ENCODE measurements at regions not wholly inside any gene's neighbourhood (a gene's known extent, or its start where the extent isn't known, plus 50 kb on each side); places are given as distances from the start of the nearest gene placed in this dataset.
"Not testable (repeated sequence)": the region's sequence is repeated elsewhere in the genome, so short reads cannot be mapped to it uniquely, and the experiment has no call there.

DNA sequence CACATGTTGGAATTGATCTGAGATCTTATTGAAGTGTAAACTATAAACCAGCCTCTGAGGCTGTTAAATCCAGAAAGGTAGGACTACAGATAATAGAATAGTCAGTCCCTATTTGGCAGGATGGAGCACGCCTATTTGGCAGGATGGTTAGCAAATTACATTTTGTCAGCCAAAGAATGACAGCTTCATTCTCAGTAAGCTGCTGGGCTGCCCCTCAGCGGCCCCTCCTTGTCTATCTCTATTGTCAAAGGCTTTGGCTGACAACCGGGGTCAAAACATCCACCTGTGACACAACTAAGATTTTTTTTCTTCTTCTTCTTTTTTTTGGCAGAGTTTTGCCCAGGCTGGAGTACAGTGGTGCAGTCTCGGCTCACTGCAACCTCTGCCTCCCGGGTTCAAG lies 123.4 kb upstream of the ECI2 start:
- Mint-ChIP-seq H3K27ac (no peak overlapping the region), H3K4me3 (no peak overlapping the region), H3K36me3 (ENCODE audit: low read depth) (no peaks in the 10 kb centered on the region), H3K4me1 (ENCODE audit: low read depth) (no peaks in the 10 kb centered on the region), H3K9me3 (no peaks in the 10 kb centered on the region), H3K27me3 (ENCODE audit: low read depth) (no peaks in the 10 kb centered on the region)
- no peak for DNase-seq (ENCODE audit: low spot score)

DNA sequence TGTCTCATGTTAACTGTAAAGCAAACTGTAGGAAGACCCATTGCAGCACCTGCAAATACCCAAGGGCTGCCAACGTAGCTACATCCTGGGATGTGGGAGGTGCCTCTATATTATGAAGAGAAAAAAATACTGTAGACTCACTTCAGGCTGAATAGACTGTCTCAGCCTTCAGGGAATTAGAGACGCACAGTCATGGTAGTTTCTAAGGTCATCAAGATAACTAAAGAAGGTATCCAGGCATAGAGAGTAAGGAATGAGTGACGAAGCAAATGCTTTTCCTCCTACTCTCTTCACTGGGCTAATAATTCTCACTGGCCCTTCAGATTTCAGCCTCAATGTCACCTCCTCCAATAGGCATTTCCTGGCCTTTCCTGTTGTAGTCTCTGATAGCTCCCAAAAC lies 121.6 kb upstream of the ECI2 start:
- no peak for DNase-seq (ENCODE audit: low spot score)
- H3K4me3 Mint-ChIP-seq: no peak overlapping the region
- H3K36me3 Mint-ChIP-seq (ENCODE audit: low read depth): no peaks in the 10 kb centered on the region
- H3K27me3 Mint-ChIP-seq (ENCODE audit: low read depth): no peaks in the 10 kb centered on the region
- no peaks in the 10 kb centered on the region for H3K4me1 Mint-ChIP-seq (ENCODE audit: low read depth)
- H3K9me3 Mint-ChIP-seq: no peaks in the 10 kb centered on the region
- H3K27ac Mint-ChIP-seq: no peak overlapping the region

DNA sequence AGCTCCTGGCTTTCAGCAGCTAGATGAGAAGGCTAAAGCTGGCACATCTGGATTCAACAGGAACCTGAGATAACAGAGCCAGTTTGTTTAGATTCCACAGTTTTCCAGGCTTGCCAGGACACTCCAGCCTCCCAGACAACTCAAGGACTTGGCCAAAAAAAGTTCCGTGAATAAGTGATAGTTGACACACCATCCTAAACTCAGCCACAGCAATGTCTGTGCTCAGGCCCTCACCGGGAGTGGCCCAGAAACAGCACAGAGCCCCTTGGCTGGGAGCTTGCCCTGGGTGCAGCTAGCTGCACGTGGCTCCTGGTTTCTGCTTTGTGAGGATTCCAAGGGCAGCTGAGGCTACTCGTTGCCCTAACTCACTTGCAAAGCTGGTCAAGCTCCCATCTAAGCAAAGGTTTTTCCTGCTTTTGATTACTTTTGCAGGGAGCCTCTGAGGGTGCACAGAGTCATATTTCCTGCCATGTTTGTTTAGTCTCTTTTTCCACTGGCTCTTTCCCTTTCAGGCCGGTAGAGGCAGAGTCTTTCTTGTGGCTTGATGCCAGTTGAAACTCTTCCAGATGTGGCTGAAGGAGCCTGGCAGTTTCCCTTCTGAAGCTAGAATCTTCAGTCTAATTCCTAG lies 118.3 kb upstream of the ECI2 start:
- no peak overlapping the region for H3K4me3 Mint-ChIP-seq
- H3K4me1 Mint-ChIP-seq (ENCODE audit: low read depth): no peaks in the 10 kb centered on the region
- no peaks in the 10 kb centered on the region for H3K36me3 Mint-ChIP-seq (ENCODE audit: low read depth)
- no peaks in the 10 kb centered on the region for H3K9me3 Mint-ChIP-seq
- DNase-seq (ENCODE audit: low spot score): no peak
- H3K27me3 Mint-ChIP-seq (ENCODE audit: low read depth): peaks cover 2% of the 10 kb centered on the region
- H3K27ac Mint-ChIP-seq: no peak overlapping the region

DNA sequence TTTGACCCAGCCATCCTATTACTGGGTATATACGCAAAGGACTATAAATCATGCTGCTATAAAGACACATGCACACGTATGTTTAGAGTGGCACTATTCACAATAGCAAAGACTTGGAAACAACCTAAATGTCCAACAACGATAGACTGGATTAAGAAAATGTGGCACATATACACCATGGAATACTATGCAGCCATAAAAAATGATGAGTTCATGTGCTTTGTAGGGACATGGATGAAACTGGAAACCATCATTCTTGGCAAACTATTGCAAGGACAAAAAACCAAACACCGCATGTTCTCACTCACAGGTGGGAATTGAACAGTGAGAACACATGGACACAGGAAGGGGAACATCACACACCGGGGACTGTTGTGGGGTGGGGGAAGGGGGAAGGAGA lies 117.1 kb upstream of the ECI2 start:
- not testable (repeated sequence) for H3K36me3 Mint-ChIP-seq (ENCODE audit: low read depth); H3K4me1 Mint-ChIP-seq (ENCODE audit: low read depth); H3K4me3 Mint-ChIP-seq; DNase-seq (ENCODE audit: low spot score); H3K27ac Mint-ChIP-seq; H3K9me3 Mint-ChIP-seq; H3K27me3 Mint-ChIP-seq (ENCODE audit: low read depth)

DNA sequence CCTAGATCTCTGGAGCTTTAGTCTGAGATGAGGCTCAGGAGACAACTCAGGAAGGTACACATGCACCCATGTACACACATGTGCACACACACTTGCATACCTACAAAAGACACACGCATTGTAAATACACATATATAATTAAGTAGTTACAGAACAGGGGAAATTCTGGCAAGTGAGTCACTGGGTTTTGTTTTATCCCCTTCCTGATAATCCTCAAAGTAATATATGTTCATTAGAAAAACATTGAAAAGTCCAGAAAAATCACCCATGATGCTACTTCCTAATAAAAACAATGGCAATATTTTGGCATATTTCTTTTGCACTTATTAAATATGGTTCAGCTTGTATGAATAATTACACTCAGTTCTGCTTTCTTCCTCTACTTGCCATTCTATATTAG lies 115.3 kb upstream of the ECI2 start:
- no peak overlapping the region for H3K27ac Mint-ChIP-seq
- no peaks in the 10 kb centered on the region for H3K36me3 Mint-ChIP-seq (ENCODE audit: low read depth)
- H3K4me1 Mint-ChIP-seq (ENCODE audit: low read depth): no peaks in the 10 kb centered on the region
- H3K9me3 Mint-ChIP-seq: peaks cover 8% of the 10 kb centered on the region
- no peak for DNase-seq (ENCODE audit: low spot score)
- H3K27me3 Mint-ChIP-seq (ENCODE audit: low read depth): peaks cover 2% of the 10 kb centered on the region
- H3K4me3 Mint-ChIP-seq: no peak overlapping the region

DNA sequence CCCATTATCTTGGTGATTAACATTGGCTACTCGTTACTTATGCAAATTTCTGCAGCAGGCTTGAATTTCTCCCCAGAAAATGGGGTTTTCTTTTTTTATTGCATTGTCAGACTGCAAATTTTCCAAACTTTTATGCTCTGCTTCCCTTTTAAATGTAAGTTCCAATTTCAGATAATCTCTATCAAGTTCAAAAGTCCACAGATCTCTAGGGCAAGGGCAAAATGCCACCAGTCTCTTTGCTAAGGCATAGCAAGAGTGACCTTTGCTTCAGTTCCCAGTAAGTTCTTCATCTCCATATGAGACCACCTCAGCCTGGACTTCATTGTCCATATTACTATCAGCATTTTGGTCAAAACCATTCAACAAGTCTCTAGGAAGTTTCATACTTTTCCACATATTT lies 108.5 kb upstream of the ECI2 start:
- H3K9me3 Mint-ChIP-seq: peaks cover 18% of the 10 kb centered on the region
- H3K4me1 Mint-ChIP-seq (ENCODE audit: low read depth); H3K36me3 Mint-ChIP-seq (ENCODE audit: low read depth); H3K27ac Mint-ChIP-seq; H3K4me3 Mint-ChIP-seq; DNase-seq (ENCODE audit: low spot score); H3K27me3 Mint-ChIP-seq (ENCODE audit: low read depth): not testable (repeated sequence)

DNA sequence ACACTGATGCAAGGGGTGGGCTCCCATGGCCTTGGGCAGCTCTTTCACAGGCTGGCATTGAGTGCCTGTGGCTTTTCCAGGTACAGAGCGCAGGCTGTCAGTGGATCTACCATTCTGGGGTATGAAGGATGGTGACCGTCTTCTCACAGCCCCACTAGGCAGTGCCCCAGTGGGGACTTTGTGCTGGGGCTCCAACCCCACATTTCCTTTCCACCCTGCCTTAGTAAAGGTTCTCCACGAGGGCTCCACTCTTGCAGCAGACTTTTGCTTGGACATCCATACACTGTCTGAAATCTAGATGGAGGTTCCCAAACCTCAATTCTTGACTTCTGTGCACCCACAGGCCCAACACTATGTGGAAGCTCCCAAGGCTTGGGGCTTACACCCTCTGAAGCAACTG lies 107.9 kb upstream of the ECI2 start:
- Mint-ChIP-seq H3K27ac (no peak overlapping the region), H3K27me3 (ENCODE audit: low read depth) (peaks cover 3% of the 10 kb centered on the region), H3K36me3 (ENCODE audit: low read depth) (no peaks in the 10 kb centered on the region), H3K4me3 (no peak overlapping the region), H3K4me1 (ENCODE audit: low read depth) (no peaks in the 10 kb centered on the region), H3K9me3 (peaks cover 18% of the 10 kb centered on the region)
- DNase-seq (ENCODE audit: low spot score): no peak

DNA sequence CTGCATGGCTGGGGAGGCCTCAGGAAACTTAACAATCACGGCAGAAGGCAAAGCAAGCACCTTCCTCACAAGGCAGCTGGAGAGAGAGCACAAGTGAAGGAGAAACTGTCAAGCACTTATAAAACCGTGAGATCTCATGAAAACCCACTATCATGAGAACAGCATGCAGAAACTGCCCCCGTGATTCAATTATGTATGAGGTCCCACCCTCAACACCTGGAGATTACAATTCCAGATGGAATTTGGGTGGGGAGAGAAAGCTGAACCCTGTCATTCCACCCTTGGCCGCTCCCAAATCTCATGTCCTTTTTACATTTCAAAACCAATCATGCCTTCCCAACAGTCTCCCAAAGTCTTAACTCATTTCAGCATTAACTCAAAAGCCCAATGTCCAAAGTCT lies 107.2 kb upstream of the ECI2 start:
- Mint-ChIP-seq H3K27me3 (ENCODE audit: low read depth) (peaks cover 4% of the 10 kb centered on the region), H3K27ac (no peak overlapping the region), H3K4me1 (ENCODE audit: low read depth) (no peaks in the 10 kb centered on the region), H3K9me3 (peaks cover 17% of the 10 kb centered on the region), H3K36me3 (ENCODE audit: low read depth) (no peaks in the 10 kb centered on the region), H3K4me3 (no peak overlapping the region)
- DNase-seq (ENCODE audit: low spot score): no peak

DNA sequence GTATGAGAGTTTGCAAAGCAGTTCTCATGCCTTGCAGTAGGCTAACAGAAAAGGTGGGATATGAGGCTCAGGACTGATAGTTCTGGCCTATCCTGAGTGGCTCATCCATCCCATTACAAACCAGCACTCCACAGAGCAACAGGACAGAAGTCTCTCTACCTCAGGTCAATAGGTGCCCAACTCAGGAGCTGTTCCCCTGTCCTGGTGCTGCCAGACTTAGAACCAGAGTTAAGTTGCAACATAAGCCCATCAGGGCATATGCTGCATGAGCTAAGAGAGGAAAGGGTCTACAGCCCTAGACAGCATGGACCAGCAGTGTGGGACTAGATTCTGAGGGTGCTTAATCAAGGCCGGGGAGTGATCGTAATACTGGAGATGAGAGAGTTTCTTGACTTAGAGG lies 104.8 kb upstream of the ECI2 start:
- H3K9me3 Mint-ChIP-seq: peaks cover 10% of the 10 kb centered on the region
- H3K27me3 Mint-ChIP-seq (ENCODE audit: low read depth): peaks cover 6% of the 10 kb centered on the region
- no peak overlapping the region for H3K27ac Mint-ChIP-seq
- H3K4me3 Mint-ChIP-seq: no peak overlapping the region
- DNase-seq (ENCODE audit: low spot score): no peak
- no peaks in the 10 kb centered on the region for H3K36me3 Mint-ChIP-seq (ENCODE audit: low read depth)
- H3K4me1 Mint-ChIP-seq (ENCODE audit: low read depth): no peaks in the 10 kb centered on the region

DNA sequence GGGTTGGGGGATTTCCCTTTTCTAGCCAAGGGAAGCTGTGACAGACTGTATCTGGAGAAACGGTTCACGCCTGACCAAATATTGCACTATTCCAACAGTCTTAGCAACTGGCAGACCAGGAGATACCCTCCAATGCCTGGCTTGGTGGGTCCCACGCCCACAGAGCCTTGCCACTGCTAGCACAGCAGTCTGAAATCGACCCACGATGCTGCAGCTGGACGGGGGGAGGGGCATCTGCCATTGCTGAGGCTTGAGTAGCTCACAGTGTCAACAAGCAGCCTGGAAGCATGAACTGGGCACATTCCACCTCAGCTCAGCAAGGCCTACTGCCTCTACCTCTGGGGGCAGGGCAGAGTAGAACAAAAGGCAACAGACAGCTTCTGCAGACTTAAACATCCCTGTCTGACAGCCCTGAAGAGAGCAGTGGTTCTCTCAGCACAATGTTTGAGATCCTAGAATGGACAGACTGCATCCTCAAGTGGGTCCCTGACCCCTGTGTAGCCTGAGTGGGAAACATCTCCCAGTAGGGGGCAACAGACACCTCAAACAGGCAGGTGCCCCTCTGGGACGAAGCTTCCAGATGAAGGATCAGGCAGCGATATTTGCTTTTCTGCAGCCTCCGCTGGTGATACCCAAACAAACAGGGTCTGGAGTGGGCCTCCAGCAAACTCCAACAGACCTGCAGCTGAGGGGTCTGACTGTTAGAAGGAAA lies 89.9 kb upstream of the ECI2 start:
- DNase-seq (ENCODE audit: low spot score): no peak
- no peaks in the 10 kb centered on the region for H3K4me1 Mint-ChIP-seq (ENCODE audit: low read depth)
- no peaks in the 10 kb centered on the region for H3K9me3 Mint-ChIP-seq
- H3K27me3 Mint-ChIP-seq (ENCODE audit: low read depth): peaks cover 2% of the 10 kb centered on the region
- no peak overlapping the region for H3K27ac Mint-ChIP-seq
- no peaks in the 10 kb centered on the region for H3K36me3 Mint-ChIP-seq (ENCODE audit: low read depth)
- H3K4me3 Mint-ChIP-seq: no peak overlapping the region

DNA sequence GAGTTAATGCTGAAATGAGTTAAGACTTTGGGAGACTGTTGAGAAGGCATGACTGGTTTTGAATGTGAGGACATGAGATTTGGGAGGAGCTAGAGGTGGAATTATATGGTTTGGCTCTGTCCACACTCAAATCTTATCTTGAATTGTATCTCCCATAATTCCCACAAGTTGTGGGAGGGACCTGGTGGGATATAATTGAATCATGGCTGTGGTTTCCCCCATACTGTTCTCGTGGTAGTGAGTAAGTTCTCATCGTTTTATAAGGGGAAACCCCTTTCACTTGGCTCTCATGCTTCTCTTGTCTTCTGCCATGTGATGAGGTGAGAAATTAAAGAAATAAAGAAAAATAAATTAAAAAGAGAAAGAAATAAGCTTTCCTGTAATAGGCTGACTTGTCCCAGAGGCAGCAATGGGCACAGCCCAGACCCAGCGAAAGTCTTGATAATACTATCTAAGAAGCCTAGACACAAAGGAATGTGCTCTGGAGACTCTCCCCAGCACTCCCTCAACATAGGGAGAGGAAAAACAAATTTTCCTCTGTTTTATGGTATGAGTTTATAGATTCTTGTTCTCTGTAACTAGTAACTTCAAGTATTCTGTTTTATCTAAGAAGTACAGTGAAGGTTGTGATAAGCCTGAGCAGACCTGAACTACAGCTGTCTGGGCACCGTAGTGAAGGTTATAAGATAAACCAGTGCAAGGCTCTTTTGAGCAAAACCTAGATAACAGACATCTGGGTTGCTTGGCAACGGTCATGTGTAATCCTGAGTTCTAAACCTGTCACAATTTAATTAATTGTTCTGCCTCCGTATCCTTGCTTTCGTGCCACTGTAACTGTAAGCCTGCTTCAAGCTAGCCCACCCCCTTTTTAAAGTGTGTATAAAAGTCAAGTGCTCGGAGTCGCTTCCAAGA lies 88.9 kb upstream of the ECI2 start:
- H3K27ac Mint-ChIP-seq: no peak overlapping the region
- no peaks in the 10 kb centered on the region for H3K36me3 Mint-ChIP-seq (ENCODE audit: low read depth)
- H3K27me3 Mint-ChIP-seq (ENCODE audit: low read depth): peaks cover under 1% of the 10 kb centered on the region
- peak; percentile 6 for DNase-seq (ENCODE audit: low spot score)
- H3K4me1 Mint-ChIP-seq (ENCODE audit: low read depth): no peaks in the 10 kb centered on the region
- H3K4me3 Mint-ChIP-seq: no peak overlapping the region
- peaks cover 5% of the 10 kb centered on the region for H3K9me3 Mint-ChIP-seq

DNA sequence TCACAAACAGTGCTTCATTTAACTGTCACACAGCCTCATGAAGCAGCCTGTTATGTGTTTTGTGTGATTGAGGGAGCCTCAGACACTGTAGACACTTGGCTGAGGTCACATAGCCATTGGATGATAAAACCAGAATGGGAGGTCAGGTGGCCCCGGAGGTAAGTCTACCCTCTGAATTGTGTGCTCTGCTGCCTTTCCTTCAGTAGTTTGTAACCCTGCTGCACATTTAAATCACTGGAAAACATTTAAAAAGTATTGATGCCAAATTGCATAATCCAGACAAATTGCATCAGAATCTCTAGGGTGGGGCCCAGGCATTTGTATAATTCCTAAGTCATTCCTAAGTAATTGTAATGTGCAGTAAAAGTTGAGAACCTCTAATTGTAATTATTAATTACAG lies 85.2 kb upstream of the ECI2 start:
- no peak for DNase-seq (ENCODE audit: low spot score)
- H3K27ac Mint-ChIP-seq: no peak overlapping the region
- peaks cover 3% of the 10 kb centered on the region for H3K27me3 Mint-ChIP-seq (ENCODE audit: low read depth)
- no peaks in the 10 kb centered on the region for H3K36me3 Mint-ChIP-seq (ENCODE audit: low read depth)
- H3K9me3 Mint-ChIP-seq: peaks cover 15% of the 10 kb centered on the region
- H3K4me1 Mint-ChIP-seq (ENCODE audit: low read depth): no peaks in the 10 kb centered on the region
- no peak overlapping the region for H3K4me3 Mint-ChIP-seq

DNA sequence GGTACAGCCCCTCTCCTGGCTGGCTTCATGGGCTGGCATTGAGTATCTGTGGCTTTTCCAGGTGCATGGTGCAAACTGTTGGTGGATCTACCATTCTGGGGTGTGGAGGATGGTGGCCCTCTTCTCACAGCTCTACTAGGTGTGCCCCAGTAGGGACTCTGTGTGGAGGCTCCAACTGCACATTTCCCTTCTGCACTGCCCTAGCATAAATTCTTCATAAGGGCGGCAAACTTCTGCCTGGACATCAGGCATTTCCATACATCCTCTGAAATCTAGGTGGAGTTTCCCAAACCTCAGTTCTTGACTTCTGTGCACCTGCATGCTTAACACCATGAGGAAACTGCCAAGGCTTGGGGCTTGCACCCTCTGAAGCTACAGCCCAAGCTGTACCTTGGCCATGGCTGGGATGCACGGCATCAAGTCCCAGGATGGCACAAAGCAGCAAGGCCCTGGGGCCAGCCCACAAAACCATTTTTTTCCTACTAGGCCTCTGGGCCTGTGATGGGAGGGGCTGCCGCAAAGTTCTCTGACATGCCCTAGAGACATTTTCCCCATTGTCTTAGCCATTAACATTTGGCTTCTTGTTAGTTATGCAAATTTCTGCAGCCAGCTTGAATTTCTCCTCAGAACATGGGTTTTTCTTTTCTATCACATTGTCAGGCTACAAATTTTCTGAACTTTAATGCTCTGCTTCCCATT lies 83.4 kb upstream of the ECI2 start:
- not testable (repeated sequence) for H3K4me1 Mint-ChIP-seq (ENCODE audit: low read depth); H3K27me3 Mint-ChIP-seq (ENCODE audit: low read depth); H3K4me3 Mint-ChIP-seq; H3K36me3 Mint-ChIP-seq (ENCODE audit: low read depth); H3K27ac Mint-ChIP-seq; DNase-seq (ENCODE audit: low spot score)
- H3K9me3 Mint-ChIP-seq: peaks cover 17% of the 10 kb centered on the region

DNA sequence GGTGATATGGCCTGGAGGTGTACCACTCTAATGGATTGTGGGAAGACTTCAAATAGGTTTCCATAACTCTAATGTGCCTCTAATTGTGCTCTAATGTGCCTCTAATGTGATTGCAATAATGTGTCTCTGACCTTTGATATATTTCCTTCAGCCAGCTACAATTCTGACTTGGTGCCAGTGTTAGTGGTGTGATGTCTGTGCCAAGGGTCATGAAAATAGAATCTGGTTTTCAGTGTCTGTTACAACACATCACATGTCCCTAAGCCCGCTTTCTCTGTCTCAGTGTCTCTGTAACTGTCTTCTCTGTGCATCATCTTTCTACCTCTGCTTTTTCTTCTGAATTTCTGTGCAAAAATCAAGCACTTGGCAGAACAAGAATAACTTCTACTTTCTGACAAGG lies 77.2 kb upstream of the ECI2 start:
- DNase-seq (ENCODE audit: low spot score): no peak
- H3K36me3 Mint-ChIP-seq (ENCODE audit: low read depth): no peaks in the 10 kb centered on the region
- H3K27me3 Mint-ChIP-seq (ENCODE audit: low read depth): no peaks in the 10 kb centered on the region
- no peak overlapping the region for H3K27ac Mint-ChIP-seq
- peaks cover 23% of the 10 kb centered on the region for H3K9me3 Mint-ChIP-seq
- H3K4me3 Mint-ChIP-seq: no peak overlapping the region
- peaks cover 12% of the 10 kb centered on the region for H3K4me1 Mint-ChIP-seq (ENCODE audit: low read depth)
